Fibroblast of skin of right quadriceps (primary cell): ENCODE measurements at regions not wholly inside any gene's neighbourhood (a gene's known extent, or its start where the extent isn't known, plus 50 kb on each side); places are given as distances from the start of the nearest gene placed in this dataset.
A peak's percentile ranks its signal among the peaks of the same experiment; 100 is the strongest.

ENCODE experiments used
- DNase-seq: peaks from one replicate; pipeline ENCODE4 v3.0.0-alpha.2; 2013

- no peak for DNase-seq
Measured at GRCh38 chr7:41826641-41827040, 123.8 kb upstream of the INHBA start.

- DNase-seq, result peak; percentile 48
Measured at GRCh38 chr7:41825927-41826480, 123.1 kb upstream of the INHBA start.

- peak; percentile 71 for DNase-seq
Measured at GRCh38 chr7:41824284-41824683, 121.4 kb upstream of the INHBA start.

- peak; percentile 10 for DNase-seq
Measured at GRCh38 chr7:41822259-41822817, 119.4 kb upstream of the INHBA start.

- DNase-seq, result no peak
Measured at GRCh38 chr7:41821521-41822213, 118.8 kb upstream of the INHBA start.

GRCh38 chr7:41820111-41820671 lies 117.3 kb upstream of the INHBA start:
- DNase-seq, result no peak

- DNase-seq, result no peak
Measured at GRCh38 chr7:41819645-41820044, 116.8 kb upstream of the INHBA start.

- DNase-seq, result no peak
Measured at GRCh38 chr7:41818765-41819398, 116.0 kb upstream of the INHBA start.

GRCh38 chr7:41817386-41817785 lies 114.5 kb upstream of the INHBA start:
- DNase-seq, result peak; percentile 72

- peak; percentile 38 for DNase-seq
Measured at GRCh38 chr7:41816111-41816510, 113.2 kb upstream of the INHBA start.

- no peak for DNase-seq
Measured at GRCh38 chr7:41814888-41815287, 112.0 kb upstream of the INHBA start.

GRCh38 chr7:41813286-41813685 lies 110.4 kb upstream of the INHBA start:
- no peak for DNase-seq

- no peak for DNase-seq
Measured at GRCh38 chr7:41811941-41812340, 109.1 kb upstream of the INHBA start.

GRCh38 chr7:41809940-41810576 lies 107.2 kb upstream of the INHBA start:
- DNase-seq, result no peak

- peak; percentile 84 for DNase-seq
Measured at GRCh38 chr7:41809529-41809939, 106.6 kb upstream of the INHBA start.

- DNase-seq, result no peak
Measured at GRCh38 chr7:41809116-41809515, 106.2 kb upstream of the INHBA start.

- DNase-seq, result no peak
Measured at GRCh38 chr7:41808541-41808940, 105.7 kb upstream of the INHBA start.

- DNase-seq, result no peak
Measured at GRCh38 chr7:41803569-41803968, 100.7 kb upstream of the INHBA start.

- DNase-seq, result peak; percentile 24
Measured at GRCh38 chr7:41796331-41796730, 93.4 kb upstream of the INHBA start.

- DNase-seq, result no peak
Measured at GRCh38 chr7:41795276-41795833, 92.5 kb upstream of the INHBA start.

- no peak for DNase-seq
Measured at GRCh38 chr7:41793556-41793955, 90.7 kb upstream of the INHBA start.

- DNase-seq, result peak; percentile 5
Measured at GRCh38 chr7:41792120-41792519, 89.2 kb upstream of the INHBA start.

GRCh38 chr7:41788556-41788955 lies 85.7 kb upstream of the INHBA start:
- DNase-seq, result no peak
